K562 (cell line): ENCODE measurements at regions not wholly inside any gene's neighbourhood (a gene's known extent, or its start where the extent isn't known, plus 50 kb on each side); places are given as distances from the start of the nearest gene placed in this dataset.
"Not testable (repeated sequence)": the region's sequence is repeated elsewhere in the genome, so short reads cannot be mapped to it uniquely, and the experiment has no call there.

Experiments
- ATAC-seq: fragments of 200-7000 bp; cut with Tn5 transposase; 3 replicates; pipeline ENCODE4 v1.9.1; 2020; ENCODE audit warnings: moderate library complexity
- BruUV-seq: library from RNA; stranded (reverse); fragments of 400-500 nt; replicated peaks from 2 replicates; lab custom pipeline; 2021; lab: Mats Ljungman, UMichigan
- CTCF ChIA-PET: fragments of 300-600 bp; formaldehyde crosslinking; extraction: SDS; loops from one replicate; lab custom pipeline; 2021; ENCODE audit warnings: low intra/inter-chr PET ratio; lab: Yijun Ruan, JAX
- POLR2A ChIA-PET: fragments of 300-600, 350-650 bp; sonication (Branson Sonifier 250); formaldehyde crosslinking; extraction: SDS; loops from one replicate; lab custom pipeline; 2021; ENCODE audit warnings: antibody characterized with exemption, inconsistent platforms; lab: Yijun Ruan, JAX
- DNase-seq, 4 experiments: peaks; one replicate each; pipeline versions ENCODE4 v3.0.0 to v3.0.0-alpha.2; 2011 to 2018; ENCODE audit warnings: low spot score in 3 of 4, mixed read lengths in 3 of 4; ENCODE audit errors: extremely low read depth in 1 of 4
- FAIRE-seq: peaks from 2 replicates; lab custom pipeline; 2011; peaks lifted over from hg19 to GRCh38; lab: Jason Lieb, UNC
- H2AFZ ChIP-seq: 2 replicates; pipeline ENCODE4 v1.6.0; 2011; ENCODE audit warnings: low read depth, low read length, control low read depth, inconsistent platforms
- H3K27ac ChIP-seq: fragments of 200-600 bp; 3 replicates; pipeline ENCODE4 v1.8.0; 2011; ENCODE audit warnings: low read depth, mild to moderate bottlenecking, control low read depth, inconsistent platforms, low read length, moderate library complexity, mixed read lengths; ENCODE audit errors: extremely low read depth
- H3K27me3 ChIP-seq, 2 experiments: fragments of 300-600 bp in 1 of 2; 2 replicates in 1 of 2; 3 replicates in 1 of 2; pipeline versions ENCODE4 v1.6.0 to v1.8.0; 2011; ENCODE audit warnings: inconsistent platforms in 2 of 2, low read length in 2 of 2, mild to moderate bottlenecking in 1 of 2, mixed read lengths in 1 of 2, moderate library complexity in 1 of 2; ENCODE audit not compliant: control insufficient read depth in 2 of 2, insufficient read depth in 2 of 2
- H3K36me3 ChIP-seq: fragments of 300-600 bp; 3 replicates; pipeline ENCODE4 v1.8.0; 2011; ENCODE audit warnings: mild to moderate bottlenecking, low read length, inconsistent platforms; ENCODE audit not compliant: control insufficient read depth, insufficient read depth
- H3K4me1 ChIP-seq, 2 experiments: fragments of 200-600 bp in 1 of 2; replicated peaks in 1 of 2; 2 replicates in 1 of 2; 3 replicates in 1 of 2; pipeline versions ENCODE4 v1.5.1 to v1.8.0; 2011; ENCODE audit warnings: inconsistent platforms in 2 of 2, low read length in 2 of 2, mild to moderate bottlenecking in 1 of 2, mixed read lengths in 1 of 2, moderate library complexity in 1 of 2; ENCODE audit not compliant: control insufficient read depth in 2 of 2, insufficient read depth in 2 of 2
- H3K4me2 ChIP-seq: 2 replicates; pipeline ENCODE4 v1.6.1; 2011; ENCODE audit warnings: low read length, control low read depth, inconsistent platforms, mixed read lengths; ENCODE audit not compliant: insufficient read depth
- H3K4me3 ChIP-seq: fragments of 200-600 bp; sonication (generic), shearing (Covaris generic); 2 replicates; pipeline ENCODE4 v1.5.1; 2016; ENCODE audit warnings: control low read depth, inconsistent platforms
- H3K79me2 ChIP-seq: fragments of 200-600 bp; 3 replicates; pipeline ENCODE4 v1.8.0; 2011; ENCODE audit warnings: low read length, inconsistent platforms; ENCODE audit not compliant: control insufficient read depth, insufficient read depth
- H3K9ac ChIP-seq, 2 experiments: 2 replicates each; pipeline versions ENCODE4 v1.6.0 to v1.6.1; 2011; ENCODE audit warnings: low read depth in 2 of 2, low read length in 2 of 2, control low read depth in 1 of 2, inconsistent platforms in 1 of 2, mild to moderate bottlenecking in 1 of 2, mixed read lengths in 1 of 2; ENCODE audit not compliant: insufficient read depth in 1 of 2
- H3K9me1 ChIP-seq: one replicate; pipeline ENCODE4 v1.6.0; 2011; ENCODE audit warnings: inconsistent platforms, mild to moderate bottlenecking, low read length, moderate library complexity; ENCODE audit not compliant: control insufficient read depth, insufficient read depth
- H3K9me3 ChIP-seq: replicated peaks from 2 replicates; pipeline ENCODE4 v1.5.1; 2011; ENCODE audit warnings: low read depth, low read length, inconsistent platforms; ENCODE audit not compliant: control insufficient read depth, insufficient read depth
- H4K20me1 ChIP-seq: replicated peaks from 2 replicates; pipeline ENCODE4 v1.6.1; 2011; ENCODE audit warnings: low read length, inconsistent platforms, mixed read lengths; ENCODE audit not compliant: control insufficient read depth, insufficient read depth
- DPF2 ChIP-seq: fragments of 450-650 bp; IDR thresholded peaks from 2 replicates; pipeline ENCODE4 v1.6.1; 2016
- HSF4 ChIP-seq: fragments of 250-450 bp; sonication (Bioruptor Pico); IDR thresholded peaks from 2 replicates; pipeline ENCODE4 v2.1.2; 2022; ENCODE audit warnings: mild to moderate bottlenecking, moderate library complexity, borderline replicate concordance
- MEF2D ChIP-seq: conservative IDR thresholded peaks from 2 replicates; pipeline ENCODE4 v1.6.1; 2016; ENCODE audit warnings: low read depth, missing genetic modification characterization, missing compliant biosample characterization
- RHOXF2B ChIP-seq: fragments of 250-450 bp; sonication (Bioruptor Pico); conservative IDR thresholded peaks from 2 replicates; pipeline ENCODE4 v1.5.1; 2021
- TOE1 ChIP-seq, 2 experiments: fragments of 450-650 bp in 1 of 2; sonication (generic) in 1 of 2; formaldehyde crosslinking in 1 of 2; IDR thresholded peaks; 2 replicates each; pipeline versions ENCODE4 v1.7.1 to v1.8.0; 2016 to 2022; ENCODE audit warnings: borderline replicate concordance in 2 of 2, mild to moderate bottlenecking in 2 of 2, antibody characterized with exemption in 1 of 2, inconsistent platforms in 1 of 2, low read depth in 1 of 2, missing genetic modification reagents in 1 of 2, moderate library complexity in 1 of 2
- ZBTB12 ChIP-seq: fragments of 250-450 bp; sonication (Bioruptor Pico); IDR thresholded peaks from 2 replicates; pipeline ENCODE4 v1.4.0; 2020
- ZBTB43 ChIP-seq: sonication (generic); formaldehyde crosslinking; IDR thresholded peaks from 2 replicates; pipeline ENCODE4 v1.8.0; 2023; ENCODE audit warnings: mild to moderate bottlenecking, missing genetic modification reagents
- ZNF609 ChIP-seq: sonication (generic); formaldehyde crosslinking; IDR thresholded peaks from 2 replicates; pipeline ENCODE4 v1.8.1; 2023; ENCODE audit warnings: missing genetic modification reagents, mild to moderate bottlenecking, borderline replicate concordance
- WGBS: fragments of 100-300 bp; shearing (Covaris generic); methylation state at CpG from one replicate; pipeline ENCODE4 v1.1.6; 2016; ENCODE audit warnings: low coverage, mixed read lengths; ENCODE audit not compliant: insufficient coverage; ENCODE audit errors: missing lambda C conversion rate; 5-methylcytosine and 5-hydroxymethylcytosine counted together
- in situ Hi-C: fragments of 300-500 bp; cut with MboI; formaldehyde crosslinking; loops from 4 replicates; pipeline ENCODE4 v1.15.0; 2018; ENCODE audit warnings: inconsistent platforms, mixed read lengths
- intact Hi-C: fragments of 100-400 bp; cut with micrococcal nuclease; formaldehyde crosslinking; loops from 2 replicates; pipeline ENCODE4 v1.14.2; 2022

- TF ChIP-seq MEF2D = no peak
- no peak for TF ChIP-seq TOE1 (IDR thresholded peaks at IDR 0.05; ENCODE audit: borderline replicate concordance)
- TF ChIP-seq TOE1 (CRISPR knock-in tag; IDR thresholded peaks at IDR 0.05; ENCODE audit: borderline replicate concordance, low read depth) = no peak
- no peak for TF ChIP-seq ZBTB12 (CRISPR knock-in tag)
- no peak for TF ChIP-seq ZNF609 (CRISPR knock-in tag)
- no peak for TF ChIP-seq HSF4 (CRISPR knock-in tag)
- TF ChIP-seq DPF2 = no peak
- TF ChIP-seq RHOXF2B = no peak
- no peak for TF ChIP-seq ZBTB43 (CRISPR knock-in tag)
Measured at GRCh38 chr3:144491333-144491732, 519.7 kb downstream of the DIPK2A start (continued).

GRCh38 chr3:144494651-144495050 lies 523.0 kb downstream of the DIPK2A start:
- H3K4me3 ChIP-seq, H3K36me3 ChIP-seq, in situ Hi-C loops, H3K9me1 ChIP-seq, H2AFZ ChIP-seq, H3K9me3 ChIP-seq, FAIRE-seq, CTCF ChIA-PET, H3K27me3 ChIP-seq, DNase-seq, ATAC-seq, H4K20me1 ChIP-seq, H3K9ac ChIP-seq, H3K79me2 ChIP-seq, H3K27ac ChIP-seq, BruUV-seq, H3K4me2 ChIP-seq, H3K4me1 ChIP-seq, intact Hi-C loops: not testable (repeated sequence)
- POLR2A ChIA-PET = interaction anchor here (0.6 kb wide), 1 partner anchor 793 kb away, joined by 3 read pairs; no protein-coding TSS in a partner anchor
- WGBS = 3% methylated on average over 20 of the region's 20 CpGs
